ENCODE measurements at regions not wholly inside any gene's neighbourhood (a gene's known extent, or its start where the extent isn't known, plus 50 kb on each side); places are given as distances from the start of the nearest gene placed in this dataset.
A peak's percentile ranks its signal among the peaks of the same experiment; 100 is the strongest.

DNA sequence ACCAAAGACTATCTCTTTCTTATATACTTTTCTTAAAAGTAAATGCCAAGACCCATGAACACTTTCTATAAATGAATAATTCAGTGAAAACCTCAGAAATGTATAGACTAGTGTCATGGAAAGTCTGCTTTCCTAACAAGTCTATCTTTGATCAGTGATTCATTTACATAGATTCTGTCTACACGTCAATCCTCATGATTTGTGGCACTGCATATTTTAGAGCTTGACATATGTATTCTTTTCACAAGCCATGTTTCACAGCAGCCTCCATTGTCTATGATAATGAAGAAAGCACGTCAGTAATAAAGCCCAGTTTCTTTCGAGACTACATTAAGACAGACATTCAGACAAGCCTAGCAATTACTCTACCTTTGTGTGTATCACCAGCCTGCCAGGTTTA is 486.6 kb downstream of the IRS1 start:
- no peak overlapping the region for H3K27ac ChIP-seq
- H2AFZ ChIP-seq = no peak overlapping the region
- no peak overlapping the region for H3K9ac ChIP-seq
- H3K9me3 ChIP-seq (ENCODE audit: low read depth) = no peaks in the 10 kb centered on the region
- H3K27me3 ChIP-seq (replicated peaks; ENCODE audit: insufficient read depth) = no peaks in the 10 kb centered on the region
- no peak for TF ChIP-seq EZH2 (IDR thresholded peaks at IDR 0.05; ENCODE audit: insufficient read depth, poor library complexity, severe bottlenecking)
- no peak for TF ChIP-seq EZH2phosphoT487 (IDR thresholded peaks at IDR 0.05; ENCODE audit: insufficient read depth, low read depth)
- no peaks in the 10 kb centered on the region for H3K79me2 ChIP-seq (ENCODE audit: insufficient read depth)
- in situ Hi-C loops (cut with MboI) = no loop called here
- H3K4me2 ChIP-seq (ENCODE audit: unreplicated experiment) = no peak overlapping the region
- H3K36me3 ChIP-seq (ENCODE audit: low read depth) = no peaks in the 10 kb centered on the region
- 91 to 95% methylated on average over 3 of the region's 3 CpGs for WGBS, 2 experiments (ENCODE audit: low coverage in 1 of 2, low lambda C conversion rate in 2 of 2, missing lambda C conversion rate in 2 of 2)
- H4K20me1 ChIP-seq (ENCODE audit: insufficient read depth) = no peaks in the 10 kb centered on the region
- H3K4me1 ChIP-seq (ENCODE audit: insufficient read depth) = peaks cover 3% of the 10 kb centered on the region; the same call in 1 of the 2 replicates
- H3K9me2 ChIP-seq (ENCODE audit: insufficient read depth) = no peaks in the 10 kb centered on the region
- H3F3A ChIP-seq (ENCODE audit: insufficient read depth) = peaks cover 3% of the 10 kb centered on the region; the same call in 1 of the 2 replicates
- H3K4me3 ChIP-seq = no peak overlapping the region
- DNase-seq = no peak

- Histone ChIP-seq H3K27ac (no peak overlapping the region), H3K36me3 (ENCODE audit: low read depth) (no peaks in the 10 kb centered on the region), H3K4me2 (ENCODE audit: unreplicated experiment) (no peak overlapping the region), H2AFZ (no peak overlapping the region; the same call in 1 of the 2 replicates), H4K20me1 (ENCODE audit: insufficient read depth) (no peaks in the 10 kb centered on the region), H3K79me2 (ENCODE audit: insufficient read depth) (no peaks in the 10 kb centered on the region), H3K9ac (no peak overlapping the region), H3K9me2 (ENCODE audit: insufficient read depth) (no peaks in the 10 kb centered on the region), H3K4me1 (ENCODE audit: insufficient read depth) (peaks cover 3% of the 10 kb centered on the region; the same call in 1 of the 2 replicates), H3F3A (ENCODE audit: insufficient read depth) (peaks cover 3% of the 10 kb centered on the region; the same call in 1 of the 2 replicates), H3K4me3 (no peak overlapping the region), H3K9me3 (ENCODE audit: low read depth) (no peaks in the 10 kb centered on the region), H3K27me3 (replicated peaks; ENCODE audit: insufficient read depth) (no peaks in the 10 kb centered on the region)
- TF ChIP-seq EZH2phosphoT487 (IDR thresholded peaks at IDR 0.05; ENCODE audit: insufficient read depth, low read depth) (no peak), EZH2 (IDR thresholded peaks at IDR 0.05; ENCODE audit: insufficient read depth, poor library complexity, severe bottlenecking) (no peak)
- WGBS, 2 experiments (ENCODE audit: low coverage in 1 of 2, low lambda C conversion rate in 2 of 2, missing lambda C conversion rate in 2 of 2) = 91 to 93% methylated on average over 5 of the region's 5 CpGs
- in situ Hi-C loops (cut with MboI) = no loop called here
- no peak for DNase-seq
Measured at GRCh38 chr2:226312155-226312554, 487.5 kb downstream of the IRS1 start.

DNA sequence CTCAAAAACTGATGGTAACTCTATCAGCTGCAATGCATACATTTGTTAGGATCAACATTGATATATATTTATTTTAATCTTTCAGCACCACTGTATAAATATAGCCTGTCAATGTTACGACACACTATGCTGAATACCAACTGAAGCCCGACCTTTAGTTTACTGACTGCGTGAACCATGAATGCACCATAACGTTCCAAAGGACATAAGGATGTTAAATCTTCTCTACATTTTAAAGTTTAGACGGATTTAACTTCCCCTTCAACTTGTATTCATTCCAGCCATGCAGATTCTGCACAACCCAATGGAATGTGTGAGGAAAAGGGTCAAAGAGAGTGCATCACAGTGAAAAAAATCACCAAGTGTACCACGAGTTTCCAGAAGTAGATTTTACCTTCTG is 489.5 kb downstream of the IRS1 start:
- peak; percentile 7 for DNase-seq
- H3K4me2 ChIP-seq (ENCODE audit: unreplicated experiment) = no peak overlapping the region
- no peak overlapping the region for H3K9ac ChIP-seq
- in situ Hi-C loops (cut with MboI) = no loop called here
- H3K9me3 ChIP-seq (ENCODE audit: low read depth) = no peaks in the 10 kb centered on the region
- peaks cover 3% of the 10 kb centered on the region; the same call in 1 of the 2 replicates for H3K4me1 ChIP-seq (ENCODE audit: insufficient read depth)
- no peaks in the 10 kb centered on the region for H3K79me2 ChIP-seq (ENCODE audit: insufficient read depth)
- no peak overlapping the region for H3K4me3 ChIP-seq
- WGBS, 2 experiments (ENCODE audit: low coverage in 1 of 2, low lambda C conversion rate in 2 of 2, missing lambda C conversion rate in 2 of 2) = 66 to 69% methylated on average over 6 of the region's 6 CpGs
- H3K27ac ChIP-seq = no peak overlapping the region
- H3K9me2 ChIP-seq (ENCODE audit: insufficient read depth) = no peaks in the 10 kb centered on the region
- H2AFZ ChIP-seq = no peak overlapping the region
- H3K36me3 ChIP-seq (ENCODE audit: low read depth) = no peaks in the 10 kb centered on the region
- H3K27me3 ChIP-seq (replicated peaks; ENCODE audit: insufficient read depth) = no peaks in the 10 kb centered on the region
- no peaks in the 10 kb centered on the region for H4K20me1 ChIP-seq (ENCODE audit: insufficient read depth)
- no peak for TF ChIP-seq EZH2phosphoT487 (IDR thresholded peaks at IDR 0.05; ENCODE audit: insufficient read depth, low read depth)
- no peak for TF ChIP-seq EZH2 (IDR thresholded peaks at IDR 0.05; ENCODE audit: insufficient read depth, poor library complexity, severe bottlenecking)
- peaks cover 3% of the 10 kb centered on the region; the same call in 1 of the 2 replicates for H3F3A ChIP-seq (ENCODE audit: insufficient read depth)

- Histone ChIP-seq H4K20me1 (ENCODE audit: insufficient read depth) (no peaks in the 10 kb centered on the region), H3K4me3 (no peak overlapping the region), H3K36me3 (ENCODE audit: low read depth) (no peaks in the 10 kb centered on the region), H3K79me2 (ENCODE audit: insufficient read depth) (no peaks in the 10 kb centered on the region), H3K9ac (no peak overlapping the region), H3K4me1 (ENCODE audit: insufficient read depth) (peaks cover 3% of the 10 kb centered on the region; the same call in 1 of the 2 replicates), H3K4me2 (ENCODE audit: unreplicated experiment) (no peak overlapping the region), H3F3A (ENCODE audit: insufficient read depth) (peaks cover 3% of the 10 kb centered on the region; the same call in 1 of the 2 replicates), H3K9me2 (ENCODE audit: insufficient read depth) (no peaks in the 10 kb centered on the region), H2AFZ (no peak overlapping the region), H3K9me3 (ENCODE audit: low read depth) (no peaks in the 10 kb centered on the region), H3K27ac (no peak overlapping the region), H3K27me3 (replicated peaks; ENCODE audit: insufficient read depth) (no peaks in the 10 kb centered on the region)
- TF ChIP-seq EZH2phosphoT487 (IDR thresholded peaks at IDR 0.05; ENCODE audit: insufficient read depth, low read depth) (no peak), EZH2 (IDR thresholded peaks at IDR 0.05; ENCODE audit: insufficient read depth, poor library complexity, severe bottlenecking) (no peak)
- in situ Hi-C loops (cut with MboI) = no loop called here
- 10 to 29% methylated on average over 2 of the region's 2 CpGs for WGBS, 2 experiments (ENCODE audit: low coverage in 1 of 2, low lambda C conversion rate in 2 of 2, missing lambda C conversion rate in 2 of 2)
- peak; percentile 86 for DNase-seq
Measured at GRCh38 chr2:226308986-226309385, 490.6 kb downstream of the IRS1 start.

GRCh38 chr2:226308323-226308680 is 491.3 kb downstream of the IRS1 start:
- Histone ChIP-seq H3F3A (ENCODE audit: insufficient read depth) (peaks cover 3% of the 10 kb centered on the region; the same call in 1 of the 2 replicates), H2AFZ (no peak overlapping the region), H3K9ac (no peak overlapping the region), H3K9me2 (ENCODE audit: insufficient read depth) (no peaks in the 10 kb centered on the region), H3K4me3 (no peak overlapping the region), H3K36me3 (ENCODE audit: low read depth) (no peaks in the 10 kb centered on the region), H3K79me2 (ENCODE audit: insufficient read depth) (no peaks in the 10 kb centered on the region), H3K27me3 (replicated peaks; ENCODE audit: insufficient read depth) (no peaks in the 10 kb centered on the region), H3K27ac (no peak overlapping the region), H3K9me3 (ENCODE audit: low read depth) (no peaks in the 10 kb centered on the region), H3K4me1 (ENCODE audit: insufficient read depth) (peaks cover 3% of the 10 kb centered on the region; the same call in 1 of the 2 replicates), H3K4me2 (ENCODE audit: unreplicated experiment) (no peak overlapping the region), H4K20me1 (ENCODE audit: insufficient read depth) (no peaks in the 10 kb centered on the region)
- in situ Hi-C loops (cut with MboI) = no loop called here
- WGBS, 2 experiments (ENCODE audit: low coverage in 1 of 2, low lambda C conversion rate in 2 of 2, missing lambda C conversion rate in 2 of 2) = 81 to 92% methylated on average over 2 of the region's 2 CpGs
- TF ChIP-seq EZH2 (IDR thresholded peaks at IDR 0.05; ENCODE audit: insufficient read depth, poor library complexity, severe bottlenecking) (no peak), EZH2phosphoT487 (IDR thresholded peaks at IDR 0.05; ENCODE audit: insufficient read depth, low read depth) (no peak)
- no peak for DNase-seq

Measured in GM23248 (cell line).